ENCODE measurements at regions not wholly inside any gene's neighbourhood (a gene's known extent, or its start where the extent isn't known, plus 50 kb on each side); places are given as distances from the start of the nearest gene placed in this dataset.
"Not testable (repeated sequence)": the region's sequence is repeated elsewhere in the genome, so short reads cannot be mapped to it uniquely, and the experiment has no call there.

- no peak for DNase-seq
Observed at GRCh38 chr13:70222926-70223325, 114.7 kb upstream of the KLHL1 start.

GRCh38 chr13:70218618-70219017 is 110.4 kb upstream of the KLHL1 start:
- DNase-seq: no peak

GRCh38 chr13:70208968-70209367 is 100.7 kb upstream of the KLHL1 start:
- DNase-seq: not testable (repeated sequence)

- no peak for DNase-seq
Observed at GRCh38 chr13:70206671-70207070, 98.4 kb upstream of the KLHL1 start.

GRCh38 chr13:70203661-70204229 is 95.5 kb upstream of the KLHL1 start:
- peak; percentile 5 for DNase-seq

GRCh38 chr13:70191034-70191433 is 82.8 kb upstream of the KLHL1 start:
- DNase-seq: no peak

- DNase-seq: peak; percentile 48
Observed at GRCh38 chr13:70189981-70190380, 81.7 kb upstream of the KLHL1 start.

- no peak for DNase-seq
Observed at GRCh38 chr13:70188567-70188966, 80.3 kb upstream of the KLHL1 start.

- DNase-seq: no peak
Observed at GRCh38 chr13:70183041-70183440, 74.8 kb upstream of the KLHL1 start.

All from DMS79 treated with DMSO at 0.1 percent for 48 hours (cell line).